ENCODE measurements at regions not wholly inside any gene's neighbourhood (a gene's known extent, or its start where the extent isn't known, plus 50 kb on each side); places are given as distances from the start of the nearest gene placed in this dataset.

GRCh38 chr6:28653876-28654275 is 128.2 kb downstream of the GPX5 start:
- TF ChIP-seq POLR2A (IDR thresholded peaks at IDR 0.05), result no peak
- no peak for TF ChIP-seq CTCF (IDR thresholded peaks at IDR 0.05)

Measured in upper lobe of left lung (tissue), 4 donors.